ENCODE measurements at regions not wholly inside any gene's neighbourhood (a gene's known extent, or its start where the extent isn't known, plus 50 kb on each side); places are given as distances from the start of the nearest gene placed in this dataset.

- no peak for TF ChIP-seq ATF2 (IDR thresholded peaks at IDR 0.05; ENCODE audit: low read length)
- no peak for TF ChIP-seq ZZZ3 (IDR thresholded peaks at IDR 0.05; ENCODE audit: control insufficient read depth, insufficient read length, low read depth)
- no peak for TF ChIP-seq CBX3 (IDR thresholded peaks at IDR 0.05; ENCODE audit: borderline replicate concordance, low read depth)
- no peak for TF ChIP-seq BHLHE40 (IDR thresholded peaks at IDR 0.05; ENCODE audit: borderline replicate concordance in 1 of 2, low read depth in 2 of 2, low read length in 1 of 2)
- TF ChIP-seq RFX5 (IDR thresholded peaks at IDR 0.05; ENCODE audit: low read depth, low read length): no peak
- no peak for TF ChIP-seq SMAD5 (IDR thresholded peaks at IDR 0.05; ENCODE audit: low read depth)
- no peak for TF ChIP-seq FOS (IDR thresholded peaks at IDR 0.05; ENCODE audit: borderline replicate concordance, extremely low read depth, insufficient read length)
- TF ChIP-seq ZNF24 (IDR thresholded peaks at IDR 0.05): no peak
- no peak for TF ChIP-seq ESRRA (IDR thresholded peaks at IDR 0.05; ENCODE audit: low read length)
Observed at GRCh38 chr2:191738667-191739066, 60.7 kb downstream of the NABP1 start (continued).

DNA sequence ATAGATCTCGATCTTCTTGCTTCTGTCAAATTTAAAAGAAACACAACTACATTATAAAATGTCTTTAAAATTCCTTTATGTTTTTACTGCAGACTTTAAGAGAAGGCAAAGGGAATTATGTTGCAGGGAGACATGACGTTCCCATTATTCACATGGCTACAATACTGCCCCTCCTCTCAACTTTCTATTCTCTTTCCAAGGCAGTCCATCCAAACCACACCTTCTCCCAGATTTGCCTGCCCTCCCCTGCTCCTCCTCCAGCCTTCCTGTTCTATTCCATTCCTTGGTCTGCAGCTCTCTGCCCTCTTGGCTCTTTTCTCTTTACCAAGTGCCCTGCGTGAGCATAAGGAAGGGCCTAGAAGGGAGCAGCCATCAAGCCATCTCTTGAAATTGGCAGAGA is 61.3 kb downstream of the NABP1 start:
- ATAC-seq: no peak
- Histone ChIP-seq H3K79me2 (ENCODE audit: control insufficient read depth, insufficient read depth, low read length) (no peaks in the 10 kb centered on the region), H3K4me1 (ENCODE audit: control insufficient read depth, insufficient read depth, low read length) (peaks cover 4% of the 10 kb centered on the region; the same call in 1 of the 2 replicates), H4K20me1 (ENCODE audit: control insufficient read depth, insufficient read depth) (no peaks in the 10 kb centered on the region), H3K9me3 (replicated peaks; ENCODE audit: control insufficient read depth, insufficient read depth, low read length) (no peaks in the 10 kb centered on the region), H3K4me2 (ENCODE audit: control insufficient read depth, insufficient read depth) (no peak overlapping the region), H3K27me3 (replicated peaks in 1 of 2; ENCODE audit: control insufficient read depth in 2 of 2, insufficient read depth in 2 of 2, low read length in 1 of 2) (no peaks in the 10 kb centered on the region), H3K36me3 (ENCODE audit: control insufficient read depth in 2 of 2, insufficient read depth in 2 of 2, low read length in 1 of 2) (no peaks in the 10 kb centered on the region), H3K4me3 (no peak overlapping the region), H3K27ac (ENCODE audit: control insufficient read depth, insufficient read depth) (no peak overlapping the region), H3K9ac (ENCODE audit: control insufficient read depth, insufficient read depth, low read length) (no peak overlapping the region), H2AFZ (ENCODE audit: control insufficient read depth, low read depth, low read length) (no peak overlapping the region)
- ChIA-PET POLR2A (no interaction called here), SMC1A (ENCODE audit: uncharacterized antibody, unreplicated experiment) (interaction anchor here (1.2 to 1.7 kb wide), 2 partner anchors 19 to 28 kb away, joined by 3 to 8 read pairs; no protein-coding TSS in a partner anchor), RAD21 (ENCODE audit: unreplicated experiment) (interaction anchor here (0.7 to 2.0 kb wide), 2 partner anchors 13 to 20 kb away, joined by 3 to 6 read pairs; no protein-coding TSS in a partner anchor), CTCF (interaction anchor here (1.2 to 1.5 kb wide), 3 partner anchors 11 to 20 kb away, joined by 3 to 7 read pairs (median 3); no protein-coding TSS in a partner anchor)
- in situ Hi-C loops (cut with MboI): no loop called here
- DNase-seq (ENCODE audit: low read depth, low spot score): no peak
- intact Hi-C loops (cut with micrococcal nuclease; ENCODE audit: unreplicated experiment): no loop called here
- no TSS peak for BruUV-seq (replicated peaks)
- FAIRE-seq: no peak
- 68% methylated on average over 3 of the region's 3 CpGs for WGBS (ENCODE audit: insufficient coverage, insufficient replicate concordance, low lambda C conversion rate, missing lambda C conversion rate)
- no peak for TF ChIP-seq HDGF (IDR thresholded peaks at IDR 0.05)
- TF ChIP-seq CREM (IDR thresholded peaks at IDR 0.05; ENCODE audit: low read depth): no peak
- TF ChIP-seq JUND (IDR thresholded peaks at IDR 0.05; ENCODE audit: low read depth, low read length): no peak
- no peak for TF ChIP-seq YBX1 (IDR thresholded peaks at IDR 0.05)
- TF ChIP-seq, protein P1, sequence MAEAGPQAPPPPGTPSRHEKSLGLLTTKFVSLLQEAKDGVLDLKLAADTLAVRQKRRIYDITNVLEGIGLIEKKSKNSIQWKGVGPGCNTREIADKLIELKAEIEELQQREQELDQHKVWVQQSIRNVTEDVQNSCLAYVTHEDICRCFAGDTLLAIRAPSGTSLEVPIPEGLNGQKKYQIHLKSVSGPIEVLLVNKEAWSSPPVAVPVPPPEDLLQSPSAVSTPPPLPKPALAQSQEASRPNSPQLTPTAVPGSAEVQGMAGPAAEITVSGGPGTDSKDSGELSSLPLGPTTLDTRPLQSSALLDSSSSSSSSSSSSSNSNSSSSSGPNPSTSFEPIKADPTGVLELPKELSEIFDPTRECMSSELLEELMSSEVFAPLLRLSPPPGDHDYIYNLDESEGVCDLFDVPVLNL (IDR thresholded peaks at IDR 0.05; ENCODE audit: low read depth, low read length): no peak
- TF ChIP-seq, protein P2, sequence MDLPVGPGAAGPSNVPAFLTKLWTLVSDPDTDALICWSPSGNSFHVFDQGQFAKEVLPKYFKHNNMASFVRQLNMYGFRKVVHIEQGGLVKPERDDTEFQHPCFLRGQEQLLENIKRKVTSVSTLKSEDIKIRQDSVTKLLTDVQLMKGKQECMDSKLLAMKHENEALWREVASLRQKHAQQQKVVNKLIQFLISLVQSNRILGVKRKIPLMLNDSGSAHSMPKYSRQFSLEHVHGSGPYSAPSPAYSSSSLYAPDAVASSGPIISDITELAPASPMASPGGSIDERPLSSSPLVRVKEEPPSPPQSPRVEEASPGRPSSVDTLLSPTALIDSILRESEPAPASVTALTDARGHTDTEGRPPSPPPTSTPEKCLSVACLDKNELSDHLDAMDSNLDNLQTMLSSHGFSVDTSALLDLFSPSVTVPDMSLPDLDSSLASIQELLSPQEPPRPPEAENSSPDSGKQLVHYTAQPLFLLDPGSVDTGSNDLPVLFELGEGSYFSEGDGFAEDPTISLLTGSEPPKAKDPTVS (IDR thresholded peaks at IDR 0.05; ENCODE audit: low read depth, low read length): no peak
- TF ChIP-seq, protein P3, sequence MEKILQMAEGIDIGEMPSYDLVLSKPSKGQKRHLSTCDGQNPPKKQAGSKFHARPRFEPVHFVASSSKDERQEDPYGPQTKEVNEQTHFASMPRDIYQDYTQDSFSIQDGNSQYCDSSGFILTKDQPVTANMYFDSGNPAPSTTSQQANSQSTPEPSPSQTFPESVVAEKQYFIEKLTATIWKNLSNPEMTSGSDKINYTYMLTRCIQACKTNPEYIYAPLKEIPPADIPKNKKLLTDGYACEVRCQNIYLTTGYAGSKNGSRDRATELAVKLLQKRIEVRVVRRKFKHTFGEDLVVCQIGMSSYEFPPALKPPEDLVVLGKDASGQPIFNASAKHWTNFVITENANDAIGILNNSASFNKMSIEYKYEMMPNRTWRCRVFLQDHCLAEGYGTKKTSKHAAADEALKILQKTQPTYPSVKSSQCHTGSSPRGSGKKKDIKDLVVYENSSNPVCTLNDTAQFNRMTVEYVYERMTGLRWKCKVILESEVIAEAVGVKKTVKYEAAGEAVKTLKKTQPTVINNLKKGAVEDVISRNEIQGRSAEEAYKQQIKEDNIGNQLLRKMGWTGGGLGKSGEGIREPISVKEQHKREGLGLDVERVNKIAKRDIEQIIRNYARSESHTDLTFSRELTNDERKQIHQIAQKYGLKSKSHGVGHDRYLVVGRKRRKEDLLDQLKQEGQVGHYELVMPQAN (conservative IDR thresholded peaks at IDR 0.05): no peak
- TF ChIP-seq, protein P4, sequence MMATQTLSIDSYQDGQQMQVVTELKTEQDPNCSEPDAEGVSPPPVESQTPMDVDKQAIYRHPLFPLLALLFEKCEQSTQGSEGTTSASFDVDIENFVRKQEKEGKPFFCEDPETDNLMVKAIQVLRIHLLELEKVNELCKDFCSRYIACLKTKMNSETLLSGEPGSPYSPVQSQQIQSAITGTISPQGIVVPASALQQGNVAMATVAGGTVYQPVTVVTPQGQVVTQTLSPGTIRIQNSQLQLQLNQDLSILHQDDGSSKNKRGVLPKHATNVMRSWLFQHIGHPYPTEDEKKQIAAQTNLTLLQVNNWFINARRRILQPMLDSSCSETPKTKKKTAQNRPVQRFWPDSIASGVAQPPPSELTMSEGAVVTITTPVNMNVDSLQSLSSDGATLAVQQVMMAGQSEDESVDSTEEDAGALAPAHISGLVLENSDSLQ (IDR thresholded peaks at IDR 0.05): no peak
- no peak for TF ChIP-seq NFYB (IDR thresholded peaks at IDR 0.05; ENCODE audit: insufficient read depth, low read depth, low read length)
